IPS-18c (cell line): ENCODE measurements at regions not wholly inside any gene's neighbourhood (a gene's known extent, or its start where the extent isn't known, plus 50 kb on each side); places are given as distances from the start of the nearest gene placed in this dataset.

ENCODE experiments used
- H3K4me3 ChIP-seq: 2 replicates; pipeline ENCODE4 v1.7.0; 2013; ENCODE audit warnings: low read depth, mild to moderate bottlenecking, low read length, moderate library complexity; ENCODE audit not compliant: insufficient read depth
- H3K9me3 ChIP-seq: one replicate; pipeline ENCODE4 v1.6.1; 2013; ENCODE audit warnings: mild to moderate bottlenecking, low read length, moderate library complexity; ENCODE audit not compliant: control insufficient read depth, insufficient read depth

- Histone ChIP-seq H3K9me3 (no peaks in the 10 kb centered on the region), H3K4me3 (no peak overlapping the region)
Measured at GRCh38 chr12:30517320-30517719, 178.3 kb downstream of the IPO8 start.

DNA sequence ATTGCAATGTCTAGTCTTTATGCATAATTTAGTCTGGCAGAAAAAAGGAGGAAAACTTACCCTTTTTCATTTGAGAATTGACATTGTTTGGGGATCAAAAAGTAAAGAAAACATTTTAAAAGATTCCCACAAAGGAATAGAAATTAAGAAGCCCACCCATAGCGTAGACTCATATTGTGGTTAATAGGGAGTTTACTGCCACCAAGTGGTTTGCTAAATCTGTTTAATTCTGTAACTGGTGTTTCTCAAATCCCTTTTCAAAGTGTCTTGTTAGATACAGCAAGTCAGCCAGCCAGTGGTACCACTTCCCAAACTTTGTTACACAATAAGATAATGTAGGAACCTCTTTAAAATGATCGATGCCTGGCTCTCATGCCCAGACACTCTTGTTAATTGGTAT lies 180.3 kb downstream of the IPO8 start:
- Histone ChIP-seq H3K9me3 (no peaks in the 10 kb centered on the region), H3K4me3 (no peak overlapping the region)

DNA sequence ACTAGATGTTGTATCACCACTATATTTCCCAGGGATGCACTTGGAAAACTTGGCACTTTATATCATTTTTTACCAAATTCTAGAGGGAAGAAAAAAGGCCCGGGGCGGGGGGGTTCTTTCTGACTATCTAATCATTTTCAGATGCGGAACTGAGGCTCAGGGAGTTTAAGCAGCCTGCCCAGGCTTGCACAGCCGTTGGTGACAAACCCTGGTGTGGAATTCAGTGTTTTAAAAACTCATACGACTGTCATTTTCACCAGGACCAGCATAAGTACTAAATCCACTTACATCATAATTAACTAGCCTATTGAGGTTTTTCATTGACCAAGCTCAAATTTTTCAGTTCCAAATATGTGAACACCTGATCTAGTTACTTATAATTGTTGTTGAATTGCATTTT lies 181.0 kb downstream of the IPO8 start:
- Histone ChIP-seq H3K4me3 (no peak overlapping the region), H3K9me3 (no peaks in the 10 kb centered on the region)

DNA sequence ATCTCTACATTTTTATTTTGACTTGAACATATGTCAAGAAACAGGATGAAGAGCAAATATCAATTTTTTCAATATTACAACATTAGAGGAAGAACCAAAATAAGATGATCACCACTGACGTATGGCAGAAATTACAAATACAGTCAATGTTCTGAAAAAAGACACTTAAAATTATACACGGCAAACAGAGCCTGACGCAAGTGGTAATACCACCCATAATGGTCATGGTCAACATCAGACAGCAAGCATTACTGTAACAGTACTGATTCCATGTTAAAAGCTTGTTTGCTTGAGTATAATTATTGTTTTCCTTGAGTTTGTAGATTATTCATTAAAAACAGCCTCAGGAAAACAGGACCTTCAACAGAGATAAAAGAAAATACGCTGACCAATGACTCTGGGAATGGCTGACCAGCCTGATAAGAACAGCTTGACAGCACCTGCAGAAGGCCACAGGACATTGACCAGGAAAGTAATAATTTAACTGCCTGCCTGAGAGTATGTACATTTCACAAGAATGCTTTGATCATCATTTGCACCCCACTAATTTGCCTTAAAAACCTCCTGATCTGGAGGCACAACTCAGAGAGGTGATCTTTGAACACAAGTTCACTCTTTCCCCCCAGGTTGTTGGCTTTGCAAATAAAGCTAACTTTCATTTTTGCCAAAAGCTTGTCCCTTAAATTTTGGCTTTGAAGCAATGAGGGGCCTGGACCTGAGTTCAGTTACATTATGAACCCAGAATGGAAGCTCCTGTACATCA lies 187.3 kb downstream of the IPO8 start:
- H3K9me3 ChIP-seq, result no peaks in the 10 kb centered on the region

GRCh38 chr12:30507576-30507975 lies 188.1 kb downstream of the IPO8 start:
- H3K4me3 ChIP-seq, result no peak overlapping the region
- H3K9me3 ChIP-seq, result no peaks in the 10 kb centered on the region

More for the DNA sequence above, 187.3 kb downstream of the IPO8 start:
- no peak overlapping the region for H3K4me3 ChIP-seq

DNA sequence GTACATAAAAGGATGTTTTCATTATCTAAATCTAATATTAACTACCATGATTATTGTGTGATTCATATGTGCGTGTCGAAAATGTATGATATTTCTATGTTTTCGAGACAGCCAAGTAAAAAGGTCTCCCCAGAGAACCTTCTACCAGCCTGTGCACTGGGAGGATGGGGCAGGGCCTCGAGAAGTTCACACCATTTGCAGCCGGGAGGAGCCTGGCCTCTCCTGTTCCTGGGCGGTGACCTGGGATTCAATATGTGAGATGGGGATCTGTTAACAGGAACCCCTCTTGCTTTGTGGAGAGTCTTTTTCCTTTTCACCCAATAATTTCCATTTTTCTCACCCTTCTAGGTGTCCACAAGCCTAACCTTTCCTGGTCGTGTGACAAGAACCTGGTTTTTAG lies 189.3 kb downstream of the IPO8 start:
- Histone ChIP-seq H3K4me3 (no peak overlapping the region), H3K9me3 (no peaks in the 10 kb centered on the region)

- H3K9me3 ChIP-seq, result no peaks in the 10 kb centered on the region
- H3K4me3 ChIP-seq, result no peak overlapping the region
Measured at GRCh38 chr12:30501718-30502117, 194.0 kb downstream of the IPO8 start.

GRCh38 chr12:30500532-30500931 lies 195.1 kb downstream of the IPO8 start:
- Histone ChIP-seq H3K4me3 (no peak overlapping the region), H3K9me3 (no peaks in the 10 kb centered on the region)

DNA sequence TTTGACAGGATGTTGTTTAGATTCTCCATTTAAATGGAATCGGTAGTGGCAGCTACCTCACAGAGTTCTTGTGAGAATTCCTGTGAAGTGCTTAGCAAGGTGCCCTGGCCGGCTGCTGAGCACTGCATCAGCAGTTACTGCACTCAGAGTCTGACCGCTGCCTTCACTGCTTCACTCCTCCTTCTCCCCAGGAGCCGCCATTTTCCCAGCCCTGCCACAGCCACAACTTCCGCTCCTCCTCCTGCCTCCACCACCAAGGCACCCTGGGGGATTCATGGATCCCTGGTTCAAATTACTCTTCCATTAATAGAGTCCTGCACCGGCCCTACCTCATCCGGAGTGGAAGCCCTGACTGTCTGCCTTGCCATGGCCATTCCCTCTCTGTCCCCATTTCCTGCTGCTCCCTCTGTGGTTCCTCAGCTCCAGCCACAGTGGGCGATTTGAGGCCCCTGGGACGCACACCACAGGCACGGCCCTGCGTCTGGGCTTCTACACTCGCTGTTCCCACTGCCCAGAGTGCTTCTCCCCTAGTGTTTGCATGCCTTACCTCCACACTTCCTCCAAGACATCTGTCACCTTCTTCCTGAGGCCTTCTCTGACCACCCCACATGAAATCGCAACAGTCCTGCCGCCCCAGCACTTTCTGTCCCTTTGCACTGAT lies 210.3 kb downstream of the IPO8 start:
- Histone ChIP-seq H3K9me3 (no peaks in the 10 kb centered on the region), H3K4me3 (no peak overlapping the region)

DNA sequence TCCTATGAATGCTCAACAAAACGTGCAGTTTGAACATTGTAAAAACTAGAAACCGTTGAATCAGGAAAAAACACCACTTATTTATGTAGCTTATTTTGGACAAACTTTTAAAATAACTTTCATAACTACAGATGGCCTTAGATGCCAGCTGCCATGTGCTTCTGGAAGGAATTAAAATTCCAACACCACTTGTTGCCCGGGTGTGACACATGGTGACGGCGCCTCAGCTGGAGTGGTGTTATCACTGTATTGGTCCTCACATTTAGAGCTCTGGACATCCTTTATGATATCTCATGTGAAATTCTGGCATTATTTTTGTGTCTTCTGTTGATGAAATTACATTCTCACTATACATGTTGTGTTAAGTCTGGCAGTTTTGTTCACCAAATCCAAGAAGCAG lies 211.0 kb downstream of the IPO8 start:
- H3K9me3 ChIP-seq, result no peaks in the 10 kb centered on the region
- H3K4me3 ChIP-seq, result no peak overlapping the region

GRCh38 chr12:30482650-30483049 lies 213.0 kb downstream of the IPO8 start:
- Histone ChIP-seq H3K9me3 (no peaks in the 10 kb centered on the region), H3K4me3 (no peak overlapping the region)

DNA sequence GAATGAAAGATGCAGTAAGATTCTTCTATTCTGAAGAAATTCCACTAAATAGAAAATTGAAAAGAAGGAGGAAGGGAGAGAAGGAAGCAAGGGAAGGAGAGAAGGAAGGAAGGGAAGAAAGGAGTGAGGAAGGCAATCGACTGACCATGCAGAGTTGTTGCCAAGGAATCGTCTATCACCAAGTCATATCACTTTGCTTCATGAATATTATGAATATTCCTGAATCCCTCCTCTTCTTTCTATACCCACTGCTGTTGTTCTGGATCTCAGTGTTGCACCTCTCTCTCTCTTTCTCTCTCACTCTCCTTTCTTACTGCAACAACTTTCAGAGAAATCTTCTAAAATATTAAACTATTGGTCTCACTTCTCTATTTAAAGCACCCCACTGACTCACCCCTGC lies 222.4 kb downstream of the IPO8 start:
- Histone ChIP-seq H3K9me3 (no peaks in the 10 kb centered on the region), H3K4me3 (no peak overlapping the region)

- Histone ChIP-seq H3K9me3 (no peaks in the 10 kb centered on the region), H3K4me3 (no peak overlapping the region)
Measured at GRCh38 chr12:30466093-30466585, 229.5 kb downstream of the IPO8 start.

DNA sequence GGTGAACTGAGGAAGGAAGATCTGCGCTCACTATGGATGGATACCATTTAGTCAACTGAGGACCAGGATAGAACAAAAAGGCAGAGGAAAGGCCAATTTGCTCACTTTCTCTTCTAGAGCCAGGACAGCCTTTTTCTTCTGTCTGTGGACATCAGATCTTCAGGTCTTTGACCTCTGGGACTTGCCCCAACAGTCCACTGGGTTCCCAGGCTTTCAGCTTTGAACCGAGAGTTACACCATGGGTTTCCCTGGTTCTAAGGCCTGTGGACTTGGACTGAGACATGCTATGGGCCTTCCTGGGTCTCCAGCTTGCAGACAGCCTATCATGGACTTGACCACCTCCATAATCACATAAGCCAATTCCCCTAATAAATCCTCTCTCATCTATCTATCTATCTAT lies 232.0 kb downstream of the IPO8 start:
- Histone ChIP-seq H3K9me3 (no peaks in the 10 kb centered on the region), H3K4me3 (no peak overlapping the region)

- no peak overlapping the region for H3K4me3 ChIP-seq
- no peaks in the 10 kb centered on the region for H3K9me3 ChIP-seq
Measured at GRCh38 chr12:30462249-30462648, 233.4 kb downstream of the IPO8 start.

- Histone ChIP-seq H3K9me3 (no peaks in the 10 kb centered on the region), H3K4me3 (no peak overlapping the region)
Measured at GRCh38 chr12:30461026-30461615, 234.5 kb downstream of the IPO8 start.

GRCh38 chr12:30458453-30458852 lies 237.2 kb downstream of the IPO8 start:
- Histone ChIP-seq H3K4me3 (no peak overlapping the region), H3K9me3 (no peaks in the 10 kb centered on the region)

DNA sequence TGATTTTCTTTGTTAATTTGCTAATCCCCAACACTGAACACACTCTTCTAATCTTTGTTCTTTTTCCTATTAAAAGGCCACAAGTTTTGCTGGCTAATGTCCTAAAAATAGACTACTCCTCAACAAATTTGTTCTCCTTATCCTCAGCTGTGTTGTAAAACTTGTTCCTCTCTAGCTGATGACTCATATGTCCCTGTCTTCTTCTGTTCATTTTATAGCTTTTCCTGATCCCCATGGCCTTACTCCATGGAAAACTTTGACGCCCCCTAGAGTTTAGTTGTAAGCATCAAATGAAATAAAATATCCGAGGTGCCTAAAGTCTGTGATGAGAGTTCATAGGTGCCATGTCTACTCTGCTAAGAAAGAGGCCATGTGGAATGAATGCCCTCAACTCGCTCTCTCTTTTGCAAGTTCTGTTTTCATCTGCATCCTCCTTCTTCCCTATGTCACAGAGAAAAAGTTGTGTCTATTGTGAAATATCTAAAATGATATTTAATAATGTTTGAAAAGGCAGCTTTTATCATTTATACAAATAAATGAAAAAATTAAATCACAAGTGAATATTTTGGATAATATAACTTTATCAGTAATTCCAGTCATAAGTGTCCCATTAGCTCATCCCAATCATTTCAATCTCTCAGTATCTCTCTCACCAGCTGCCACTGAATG lies 237.9 kb downstream of the IPO8 start:
- Histone ChIP-seq H3K9me3 (no peaks in the 10 kb centered on the region), H3K4me3 (no peak overlapping the region)
